ENCODE measurements at regions not wholly inside any gene's neighbourhood (a gene's known extent, or its start where the extent isn't known, plus 50 kb on each side); places are given as distances from the start of the nearest gene placed in this dataset.

GRCh38 chr15:66945286-66945685 lies 120.1 kb upstream of the SMAD3 start:
- no peak for DNase-seq (ENCODE audit: low read depth in 2 of 2)

DNA sequence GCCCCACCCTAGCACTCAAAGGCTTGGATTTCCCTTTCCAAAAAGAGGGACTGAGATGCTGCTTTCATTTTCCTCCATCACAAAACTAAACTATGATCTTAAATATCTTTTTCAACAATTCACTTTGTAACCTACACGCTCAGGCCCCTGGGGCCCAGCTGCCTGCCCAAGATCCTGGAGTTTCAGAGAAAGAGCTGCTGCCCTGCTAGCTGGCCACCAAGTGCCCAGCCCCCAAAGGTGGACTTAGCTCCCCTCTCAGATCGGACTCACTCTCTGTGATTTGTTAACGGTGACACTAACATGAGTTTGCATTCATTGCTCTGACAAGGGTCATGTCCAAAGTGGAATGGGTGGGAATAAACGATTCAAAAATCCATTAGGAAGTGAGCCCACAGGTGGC lies 119.6 kb upstream of the SMAD3 start:
- DNase-seq (ENCODE audit: low read depth in 2 of 2): no peak

- peak; percentile 53 to 54 for DNase-seq (ENCODE audit: low read depth in 2 of 2)
Measured at GRCh38 chr15:66946578-66947164, 118.7 kb upstream of the SMAD3 start.

GRCh38 chr15:66947471-66947870 lies 117.9 kb upstream of the SMAD3 start:
- DNase-seq (ENCODE audit: low read depth in 2 of 2): no peak

DNA sequence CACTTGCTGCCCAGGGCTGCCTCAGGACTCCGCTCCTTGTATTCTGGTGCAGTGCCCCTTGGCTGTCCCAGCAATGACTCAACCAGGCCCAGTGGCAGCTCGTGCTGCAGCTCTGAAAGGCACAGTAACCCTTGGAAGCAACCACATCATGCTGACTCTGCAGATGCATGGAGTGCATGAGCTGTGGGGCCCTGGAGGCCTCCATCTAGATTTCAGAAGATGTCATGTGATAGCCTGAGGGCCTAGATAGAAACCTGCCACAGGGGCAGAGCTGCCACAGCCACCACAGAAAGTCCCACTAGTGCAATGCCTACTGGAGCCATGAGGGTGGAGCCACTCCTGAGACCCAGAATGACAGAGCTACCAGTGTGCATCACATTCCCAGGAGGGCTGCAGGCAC lies 117.1 kb upstream of the SMAD3 start:
- DNase-seq (ENCODE audit: low read depth in 2 of 2): no peak

DNA sequence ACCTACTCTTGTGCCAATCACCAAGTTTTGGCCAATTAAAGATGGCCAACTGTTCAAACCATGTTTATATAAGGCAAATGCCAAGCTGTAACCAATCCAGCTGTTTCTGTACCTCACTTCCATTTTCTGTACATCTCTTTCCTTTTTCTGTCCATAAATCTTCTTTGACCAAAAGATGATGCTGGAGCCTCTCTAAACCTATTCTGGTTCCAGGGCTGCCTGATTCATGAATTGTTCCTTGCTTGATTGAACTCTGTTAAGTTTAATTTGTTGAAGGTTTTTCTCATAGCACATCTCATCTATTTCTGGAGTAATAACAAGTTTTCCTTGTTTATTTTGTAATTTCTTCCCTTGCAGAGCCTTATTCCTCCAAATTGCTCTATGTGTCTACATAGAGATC lies 115.3 kb upstream of the SMAD3 start:
- no peak for DNase-seq (ENCODE audit: low read depth in 2 of 2)

GRCh38 chr15:66951531-66952320 lies 113.7 kb upstream of the SMAD3 start:
- DNase-seq (ENCODE audit: low read depth in 2 of 2): no peak

DNA sequence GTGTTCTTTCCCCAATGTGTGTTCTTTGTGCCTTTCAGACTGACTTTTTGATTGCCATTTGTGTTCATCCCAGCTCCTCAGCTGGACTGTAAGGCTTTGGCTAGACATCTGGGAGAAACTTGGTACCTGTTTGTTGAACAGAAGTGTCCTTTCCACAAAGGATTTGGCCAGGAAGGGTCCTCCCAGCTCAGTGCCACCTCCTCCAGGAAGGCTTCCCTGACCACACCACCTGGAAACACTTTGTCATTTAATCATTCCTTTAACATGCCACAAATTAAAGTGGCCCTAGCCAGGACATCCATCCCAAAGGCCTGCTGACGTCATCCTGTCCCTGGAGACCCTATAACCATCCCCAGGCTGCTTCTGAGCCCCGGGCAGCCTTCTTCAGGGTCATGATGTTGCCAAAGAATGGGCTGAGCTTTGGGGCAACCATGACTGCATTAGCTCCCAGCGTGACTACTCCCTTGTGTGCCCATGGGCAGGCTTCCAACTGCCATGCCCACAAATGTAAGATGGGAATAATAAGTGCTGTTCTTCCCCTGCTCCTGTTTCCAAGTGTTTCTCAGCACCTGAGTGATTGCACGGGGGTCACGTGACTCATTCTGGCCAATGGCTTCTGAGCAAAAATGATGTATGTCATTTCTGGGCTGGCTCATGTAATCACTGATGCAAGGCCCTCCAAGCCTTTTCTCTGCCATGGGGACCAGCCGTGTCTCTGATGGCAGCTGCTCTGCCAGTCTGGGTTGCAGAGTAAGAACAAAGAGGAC lies 112.5 kb upstream of the SMAD3 start:
- no peak for DNase-seq (ENCODE audit: low read depth in 2 of 2)

- no peak for DNase-seq (ENCODE audit: low read depth in 2 of 2)
Measured at GRCh38 chr15:66953523-66954229, 111.7 kb upstream of the SMAD3 start.

DNA sequence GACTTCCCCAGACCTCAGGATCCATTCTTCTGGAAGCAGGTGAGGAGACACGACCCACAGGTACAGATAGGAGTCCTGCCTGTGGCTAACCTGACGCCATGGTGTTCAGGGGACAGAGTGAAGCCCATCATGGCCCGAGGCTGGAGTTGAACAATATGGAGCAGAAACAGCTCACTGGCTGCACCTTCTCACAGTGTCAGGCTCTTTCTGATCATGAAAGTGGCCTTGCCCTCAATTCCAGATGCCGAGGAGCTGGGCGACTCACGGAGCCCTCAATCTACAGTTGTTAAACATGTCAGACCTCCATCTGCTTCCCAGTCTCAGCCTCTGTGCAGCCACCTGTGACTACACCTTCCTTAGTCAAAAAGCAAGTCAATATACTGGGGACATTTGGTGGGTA lies 110.8 kb upstream of the SMAD3 start:
- no peak for DNase-seq (ENCODE audit: low read depth in 2 of 2)

GRCh38 chr15:66955001-66955516 lies 110.3 kb upstream of the SMAD3 start:
- DNase-seq (ENCODE audit: low read depth in 2 of 2): no peak

- no peak for DNase-seq (ENCODE audit: low read depth in 2 of 2)
Measured at GRCh38 chr15:66955871-66956585, 109.4 kb upstream of the SMAD3 start.

DNA sequence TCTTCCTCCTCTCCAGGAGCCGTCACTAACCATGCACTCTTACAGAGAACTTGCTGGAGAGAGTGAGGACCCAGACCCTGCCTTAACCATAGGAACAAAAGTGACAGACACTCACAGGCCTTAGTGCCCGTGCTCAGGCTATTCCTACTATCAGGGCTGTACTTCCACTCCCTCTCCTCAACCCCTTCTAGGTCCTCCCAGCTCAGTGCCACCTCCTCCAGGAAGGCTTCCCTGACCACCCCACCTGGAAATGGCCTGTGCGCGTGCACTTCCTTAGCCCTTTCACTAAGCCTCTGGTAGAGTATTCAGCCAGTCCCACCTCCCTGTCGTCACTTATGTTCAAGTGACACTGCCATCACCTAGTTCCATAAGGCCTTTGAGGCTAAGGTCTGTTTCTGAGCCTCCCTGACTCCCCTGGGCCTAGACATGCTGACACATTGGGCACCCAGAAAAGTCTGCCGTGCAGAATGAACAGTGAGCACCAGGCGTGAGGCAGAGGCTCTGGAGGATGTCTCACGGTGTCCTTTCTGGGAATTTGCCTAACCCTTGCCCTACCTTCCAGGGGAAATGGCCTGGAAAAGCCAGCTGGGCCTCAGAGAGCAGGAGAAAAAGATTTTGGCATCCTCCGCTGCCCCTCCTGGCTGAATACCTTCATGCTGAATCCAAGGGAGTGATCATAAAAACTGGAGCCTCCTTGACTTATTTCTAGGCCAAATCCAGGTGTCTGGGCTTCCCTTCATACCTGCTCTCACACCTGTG lies 108.6 kb upstream of the SMAD3 start:
- DNase-seq (ENCODE audit: low read depth in 2 of 2): no peak

GRCh38 chr15:66957431-66957720 lies 108.0 kb upstream of the SMAD3 start:
- DNase-seq (ENCODE audit: low read depth in 2 of 2): no peak

GRCh38 chr15:66959066-66959465 lies 106.3 kb upstream of the SMAD3 start:
- no peak for DNase-seq (ENCODE audit: low read depth in 2 of 2)

DNA sequence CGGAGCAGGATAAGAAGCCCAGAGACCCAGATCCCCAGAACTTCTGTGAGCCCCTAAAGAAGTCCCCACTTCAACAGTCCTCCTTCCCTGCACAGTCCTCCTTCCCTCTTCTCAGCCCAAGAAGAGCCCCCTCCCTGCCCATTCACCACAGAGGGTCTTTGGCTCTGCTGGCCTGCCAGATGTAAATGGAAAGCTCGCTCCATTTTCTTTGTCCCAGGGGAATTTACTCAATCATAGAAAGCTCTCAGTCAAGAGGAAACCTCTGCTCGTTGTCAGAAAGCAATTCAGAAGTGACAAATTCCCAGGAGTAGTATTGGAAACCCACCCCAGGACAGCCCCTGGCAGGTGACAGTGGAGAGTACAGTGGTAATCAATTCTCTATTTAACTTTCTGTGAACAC lies 105.5 kb upstream of the SMAD3 start:
- DNase-seq (ENCODE audit: low read depth in 2 of 2): no peak

DNA sequence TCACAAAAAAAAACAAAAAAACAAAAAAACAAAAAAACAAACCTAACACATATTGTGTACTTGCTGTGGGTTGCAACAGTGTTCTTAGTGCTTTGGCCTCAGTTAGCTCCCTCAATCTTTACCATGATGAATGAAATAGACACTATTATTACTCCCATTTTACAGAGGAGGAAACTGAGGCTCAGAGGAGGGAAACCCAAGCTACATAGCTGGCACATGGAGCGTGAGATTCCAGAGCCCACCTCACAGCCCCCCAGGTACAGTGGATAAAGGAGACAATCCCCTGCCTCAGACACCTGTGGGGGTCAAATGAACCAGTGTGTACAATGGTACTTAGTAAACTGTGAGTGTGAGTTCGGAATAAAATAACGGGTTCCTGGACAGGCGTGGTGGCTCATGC lies 104.9 kb upstream of the SMAD3 start:
- no peak for DNase-seq (ENCODE audit: low read depth in 2 of 2)

- no peak for DNase-seq (ENCODE audit: low read depth in 2 of 2)
Measured at GRCh38 chr15:66961407-66961884, 104.0 kb upstream of the SMAD3 start.

GRCh38 chr15:66961901-66962300 lies 103.5 kb upstream of the SMAD3 start:
- DNase-seq (ENCODE audit: low read depth in 2 of 2): no peak

DNA sequence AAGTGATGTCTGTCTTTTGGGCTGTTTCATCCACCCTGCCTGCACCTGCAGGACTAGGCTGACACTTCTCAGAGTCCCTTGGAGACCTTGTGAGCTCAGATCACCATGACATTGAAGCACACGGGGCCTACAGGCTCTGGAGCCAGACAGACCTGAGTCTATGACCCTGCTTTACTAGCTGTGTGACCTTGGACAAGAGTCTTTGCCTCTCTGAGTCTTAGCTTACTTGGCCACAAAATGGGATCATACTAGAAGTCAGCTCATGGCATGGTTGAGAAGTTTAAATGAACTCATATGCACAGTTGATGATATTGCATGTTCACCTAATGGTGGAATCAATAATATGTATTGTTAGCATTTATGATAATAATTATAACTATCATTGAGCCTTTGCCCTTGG lies 102.9 kb upstream of the SMAD3 start:
- no peak for DNase-seq (ENCODE audit: low read depth in 2 of 2)

DNA sequence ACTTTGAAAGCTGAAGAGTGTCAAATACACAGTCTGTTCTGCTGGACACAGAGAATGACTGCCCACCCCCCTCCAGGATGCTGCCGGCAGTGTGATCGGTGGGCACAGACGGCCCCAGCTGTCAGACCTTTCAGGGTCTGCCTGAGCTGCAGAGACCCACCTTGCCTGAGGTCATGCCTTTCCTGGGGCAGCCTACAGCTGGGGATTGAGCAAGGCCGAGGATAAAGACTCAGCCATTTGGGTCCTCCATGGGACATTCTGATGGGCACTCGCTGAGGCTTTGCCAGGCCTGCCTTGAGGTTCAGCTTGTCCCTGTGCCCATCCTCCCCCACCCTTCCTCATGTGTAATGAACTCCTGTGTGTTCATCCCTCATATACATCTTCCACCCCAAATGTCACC lies 102.3 kb upstream of the SMAD3 start:
- DNase-seq (ENCODE audit: low read depth in 2 of 2): no peak
